ENCODE measurements at regions not wholly inside any gene's neighbourhood (a gene's known extent, or its start where the extent isn't known, plus 50 kb on each side); places are given as distances from the start of the nearest gene placed in this dataset.

DNA sequence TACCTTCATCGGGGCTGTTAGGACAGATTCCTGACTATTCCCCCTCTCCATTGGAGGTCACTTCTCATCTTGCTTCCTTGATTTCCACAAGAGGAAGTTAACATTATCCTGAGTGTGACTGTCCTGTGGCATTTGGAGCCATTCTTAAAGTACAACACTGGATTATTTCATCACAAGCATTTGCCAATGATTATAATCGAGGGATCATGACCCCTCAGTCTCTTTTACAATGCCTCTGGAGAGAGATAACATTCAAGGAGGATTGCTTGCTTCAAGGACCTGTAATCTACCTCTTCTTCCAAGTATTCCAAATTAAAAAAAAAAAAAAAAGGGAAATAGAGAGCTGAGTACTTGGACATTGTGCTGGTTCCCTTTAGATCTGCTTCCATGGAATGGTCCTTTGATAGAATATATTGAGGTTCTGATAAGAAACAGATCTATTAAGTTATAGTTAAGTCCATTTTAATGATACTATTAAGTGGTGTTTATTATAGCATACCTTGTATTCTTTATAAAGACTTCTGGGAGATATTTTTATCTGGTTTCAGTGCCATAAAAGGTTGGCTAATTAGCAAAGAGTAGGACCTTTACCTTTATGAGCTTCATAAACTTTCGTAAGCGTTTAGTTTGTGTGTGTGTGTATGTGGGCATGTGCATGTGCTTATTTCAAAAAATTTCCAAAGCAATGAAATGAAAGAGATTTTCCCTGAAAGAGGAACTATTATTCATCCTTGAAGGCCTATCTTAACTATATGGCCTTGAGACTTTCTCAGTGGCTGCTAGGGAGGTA is 469.1 kb downstream of the DHX35 start:
- H3K4me3 ChIP-seq = no peak overlapping the region
- WGBS, 2 donors = 49 to 67% methylated on average over 4 of the region's 4 CpGs
- TF ChIP-seq POLR2A (IDR thresholded peaks at IDR 0.05) = no peak
- TF ChIP-seq, protein P1, sequence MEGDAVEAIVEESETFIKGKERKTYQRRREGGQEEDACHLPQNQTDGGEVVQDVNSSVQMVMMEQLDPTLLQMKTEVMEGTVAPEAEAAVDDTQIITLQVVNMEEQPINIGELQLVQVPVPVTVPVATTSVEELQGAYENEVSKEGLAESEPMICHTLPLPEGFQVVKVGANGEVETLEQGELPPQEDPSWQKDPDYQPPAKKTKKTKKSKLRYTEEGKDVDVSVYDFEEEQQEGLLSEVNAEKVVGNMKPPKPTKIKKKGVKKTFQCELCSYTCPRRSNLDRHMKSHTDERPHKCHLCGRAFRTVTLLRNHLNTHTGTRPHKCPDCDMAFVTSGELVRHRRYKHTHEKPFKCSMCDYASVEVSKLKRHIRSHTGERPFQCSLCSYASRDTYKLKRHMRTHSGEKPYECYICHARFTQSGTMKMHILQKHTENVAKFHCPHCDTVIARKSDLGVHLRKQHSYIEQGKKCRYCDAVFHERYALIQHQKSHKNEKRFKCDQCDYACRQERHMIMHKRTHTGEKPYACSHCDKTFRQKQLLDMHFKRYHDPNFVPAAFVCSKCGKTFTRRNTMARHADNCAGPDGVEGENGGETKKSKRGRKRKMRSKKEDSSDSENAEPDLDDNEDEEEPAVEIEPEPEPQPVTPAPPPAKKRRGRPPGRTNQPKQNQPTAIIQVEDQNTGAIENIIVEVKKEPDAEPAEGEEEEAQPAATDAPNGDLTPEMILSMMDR (IDR thresholded peaks at IDR 0.05) = no peak
- ATAC-seq = no peak
- no peaks in the 10 kb centered on the region for H3K27me3 ChIP-seq
- no peaks in the 10 kb centered on the region for H3K4me1 ChIP-seq
- H3K27ac ChIP-seq = no peak overlapping the region
- no peaks in the 10 kb centered on the region for H3K9me3 ChIP-seq
- intact Hi-C loops (cut with DNase I) = no loop called here
- no peaks in the 10 kb centered on the region for H3K36me3 ChIP-seq (replicated peaks in 1 of 2; ENCODE audit: insufficient read depth in 1 of 2, low read depth in 2 of 2)
- no peak for DNase-seq

DNA sequence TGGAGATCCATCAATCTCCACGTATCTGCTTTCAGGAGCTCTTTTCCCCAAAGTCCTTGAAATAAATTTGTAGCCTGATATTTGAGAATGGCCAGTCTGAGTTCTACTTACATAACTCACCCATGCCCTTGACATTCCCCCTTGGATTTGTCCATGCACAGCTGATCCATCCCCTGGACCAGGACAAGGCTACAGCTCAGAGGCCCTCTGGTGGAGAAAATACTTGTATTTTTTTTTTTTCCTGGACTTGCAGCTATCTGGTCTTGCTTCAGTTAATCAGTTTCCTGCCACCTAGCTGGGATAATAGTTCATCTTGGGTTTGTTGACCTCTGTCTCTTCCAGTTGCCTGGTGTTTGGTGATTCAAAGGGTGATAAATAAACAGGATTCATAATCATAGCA is 467.6 kb downstream of the DHX35 start:
- TF ChIP-seq POLR2A (IDR thresholded peaks at IDR 0.05) = no peak
- TF ChIP-seq, protein P1 (IDR thresholded peaks at IDR 0.05) = peak in 2 of 7 experiments; percentile 10 to 19
- H3K27ac ChIP-seq = no peak overlapping the region
- no peaks in the 10 kb centered on the region for H3K36me3 ChIP-seq (replicated peaks in 1 of 2; ENCODE audit: insufficient read depth in 1 of 2, low read depth in 2 of 2)
- no peaks in the 10 kb centered on the region for H3K9me3 ChIP-seq
- no peaks in the 10 kb centered on the region for H3K4me1 ChIP-seq
- ATAC-seq (no peak), DNase-seq (peak in 1 of 4 donors; percentile 3)
- H3K27me3 ChIP-seq = no peaks in the 10 kb centered on the region
- intact Hi-C loops (cut with DNase I) = no loop called here
- 36 to 40% methylated on average over 1 of the region's 1 CpG for WGBS, 2 donors
- no peak overlapping the region for H3K4me3 ChIP-seq

DNA sequence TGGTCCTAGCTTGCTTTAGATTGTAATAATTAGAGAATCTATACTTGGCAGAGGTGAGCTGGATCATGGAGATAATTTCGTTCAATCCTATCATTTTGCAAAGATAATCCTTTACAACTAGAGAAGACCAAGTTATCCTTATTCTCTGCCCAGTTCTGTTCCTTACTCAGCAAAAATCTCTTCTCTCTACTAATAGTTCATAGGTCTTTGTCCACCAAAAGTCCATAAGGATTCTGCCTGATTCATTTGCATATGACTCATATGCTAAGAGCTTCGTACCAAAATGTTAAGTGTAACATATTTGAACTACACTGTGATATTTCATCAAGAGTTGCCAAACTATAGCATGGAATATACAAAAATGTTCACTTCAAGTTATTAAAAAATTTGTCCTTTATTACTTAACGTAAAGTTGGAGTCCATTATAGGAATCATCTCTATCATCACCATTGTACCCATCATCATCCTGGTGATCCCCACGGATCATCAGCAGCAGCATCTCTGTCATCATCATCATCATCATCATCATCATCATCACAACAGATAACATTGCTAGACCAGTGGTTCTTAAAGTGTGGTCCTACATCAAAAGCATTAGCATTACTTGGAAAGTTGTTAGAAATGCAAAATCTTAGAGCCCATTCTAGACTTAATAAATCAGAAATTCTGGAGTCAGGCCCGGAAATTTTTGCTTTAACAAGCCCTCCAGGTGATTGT is 463.0 kb downstream of the DHX35 start:
- ATAC-seq = no peak
- TF ChIP-seq, protein P1 (IDR thresholded peaks at IDR 0.05) = no peak
- no peak for TF ChIP-seq POLR2A (IDR thresholded peaks at IDR 0.05)
- 61 to 65% methylated on average over 5 of the region's 5 CpGs for WGBS, 2 donors

DNA sequence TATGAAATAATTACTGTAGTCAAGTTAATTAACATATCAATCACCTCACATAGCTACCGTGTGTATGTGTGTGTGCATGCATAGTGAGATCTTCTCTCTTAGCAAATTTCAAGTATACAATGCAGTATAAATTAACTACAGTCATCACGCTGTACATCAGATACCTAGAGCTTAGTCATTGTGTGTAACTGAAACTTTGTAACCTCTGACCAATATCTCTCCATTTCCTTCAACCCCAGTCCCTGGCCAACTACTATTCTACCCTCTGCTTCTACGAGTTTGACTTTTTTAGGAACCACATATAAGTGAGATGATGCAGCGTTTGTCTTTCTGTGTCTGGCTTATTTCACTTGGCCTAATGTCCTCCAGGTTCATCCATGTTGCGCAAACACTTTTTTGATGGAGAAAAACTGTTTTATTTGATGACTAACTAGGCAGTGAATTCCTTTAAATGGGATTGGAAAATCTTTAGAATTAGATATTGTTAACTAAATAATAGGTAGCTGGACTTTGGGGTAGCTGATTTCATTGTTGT is 459.5 kb downstream of the DHX35 start:
- DNase-seq = peak in 1 of 4 donors; percentile 3
- Histone ChIP-seq H3K27ac (no peak overlapping the region), H3K9me3 (no peaks in the 10 kb centered on the region), H3K4me3 (no peak overlapping the region), H3K36me3 (replicated peaks in 1 of 2; ENCODE audit: insufficient read depth in 1 of 2, low read depth in 2 of 2) (no peaks in the 10 kb centered on the region), H3K27me3 (no peaks in the 10 kb centered on the region), H3K4me1 (no peaks in the 10 kb centered on the region)
- WGBS, 2 donors = 60 to 77% methylated on average over 5 of the region's 5 CpGs
- intact Hi-C loops (cut with DNase I) = no loop called here
- TF ChIP-seq, protein P1 (IDR thresholded peaks at IDR 0.05) = no peak
- TF ChIP-seq POLR2A (IDR thresholded peaks at IDR 0.05) = no peak
- no peak for ATAC-seq

More for the DNA sequence above, 463.0 kb downstream of the DHX35 start:
- Histone ChIP-seq H3K27ac (no peak overlapping the region), H3K4me3 (no peak overlapping the region), H3K27me3 (no peaks in the 10 kb centered on the region), H3K4me1 (no peaks in the 10 kb centered on the region), H3K36me3 (replicated peaks in 1 of 2; ENCODE audit: insufficient read depth in 1 of 2, low read depth in 2 of 2) (no peaks in the 10 kb centered on the region), H3K9me3 (no peaks in the 10 kb centered on the region)
- no peak for DNase-seq
- intact Hi-C loops (cut with DNase I) = no loop called here

All from body of pancreas (tissue), 4 donors.